NCI-H2196 treated with DMSO at 0.1 percent for 48 hours (cell line): ENCODE measurements at regions not wholly inside any gene's neighbourhood (a gene's known extent, or its start where the extent isn't known, plus 50 kb on each side); places are given as distances from the start of the nearest gene placed in this dataset.
"Not testable (repeated sequence)": the region's sequence is repeated elsewhere in the genome, so short reads cannot be mapped to it uniquely, and the experiment has no call there.

ENCODE experiments used
- DNase-seq: peaks from one replicate; lab custom pipeline; 2025; ENCODE audit not compliant: unreplicated experiment; lab: John Stamatoyannopoulos, UW

DNA sequence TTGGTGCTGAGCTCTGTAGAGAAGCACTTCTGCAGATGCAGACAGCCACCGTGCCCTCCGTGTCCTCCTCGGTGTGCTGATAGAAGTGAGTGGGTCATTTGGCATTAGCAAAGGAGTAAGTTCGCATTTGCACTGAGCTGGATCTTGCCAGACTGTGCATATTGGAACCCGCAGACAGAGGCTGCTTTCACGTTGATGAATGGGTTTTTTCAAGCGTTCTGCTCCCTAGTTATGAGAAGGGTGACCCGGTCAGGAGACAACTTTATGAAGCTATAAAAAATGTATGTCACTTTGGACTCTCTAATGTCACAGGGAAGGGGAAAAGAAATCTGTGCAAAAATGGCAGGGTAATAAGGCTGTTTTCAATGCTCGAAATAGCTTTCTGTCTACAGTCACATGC lies 739.4 kb downstream of the MCTP2 start:
- DNase-seq, result no peak

DNA sequence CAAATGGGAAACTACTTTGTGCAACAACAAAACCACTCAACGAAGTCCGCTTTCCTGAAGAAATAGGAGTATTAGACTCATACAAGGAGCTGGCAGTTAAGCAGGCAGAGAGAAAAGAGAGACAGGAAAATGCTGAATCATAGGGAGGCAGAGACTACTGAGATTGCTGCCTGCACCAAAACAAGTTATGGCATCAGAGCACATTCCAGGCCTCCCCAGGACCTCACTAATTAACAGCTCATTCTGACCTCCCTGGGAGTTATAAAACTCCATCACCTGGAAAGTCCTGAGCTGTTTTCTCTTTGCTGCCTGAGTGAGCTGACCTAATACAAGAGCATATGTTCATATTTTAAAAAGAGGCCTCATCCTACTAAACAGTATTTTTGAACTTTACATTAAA lies 741.0 kb downstream of the MCTP2 start:
- no peak for DNase-seq

DNA sequence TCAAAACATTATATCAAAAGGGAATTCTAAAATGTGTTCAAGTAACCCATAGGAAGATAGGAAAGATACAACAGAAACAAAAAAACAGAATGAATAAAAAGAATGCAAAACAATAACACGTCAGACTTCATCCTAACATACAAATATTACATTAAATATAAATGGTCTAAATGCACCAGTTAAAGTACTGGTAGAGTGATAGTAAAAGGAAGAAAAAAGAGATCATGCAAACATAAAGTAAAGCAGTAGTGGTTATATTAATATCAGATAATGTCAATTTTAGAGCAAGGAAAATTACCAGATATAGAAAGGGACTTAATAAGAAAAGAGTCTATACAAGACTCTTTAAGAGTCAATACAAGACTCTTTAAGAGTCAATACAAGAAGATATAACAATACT lies 755.7 kb downstream of the MCTP2 start:
- no peak for DNase-seq

DNA sequence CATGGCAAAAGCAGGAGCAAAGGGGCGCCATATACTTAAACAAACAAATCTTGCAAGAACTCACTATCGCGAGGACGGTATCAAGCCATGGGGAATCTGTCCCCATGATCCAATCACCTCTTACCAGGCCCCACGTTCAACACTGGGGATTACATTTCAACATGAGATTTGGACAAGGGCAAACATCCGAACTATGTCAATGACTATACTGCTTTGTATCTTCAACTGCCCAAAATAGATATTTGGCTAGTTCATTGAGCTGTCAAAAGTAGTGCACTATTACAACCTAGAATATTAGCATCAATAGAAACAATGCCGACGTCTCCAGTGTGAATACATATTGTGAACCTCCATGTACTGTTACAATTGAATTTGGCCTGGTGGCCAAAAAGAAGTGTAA lies 760.4 kb downstream of the MCTP2 start:
- no peak for DNase-seq

DNA sequence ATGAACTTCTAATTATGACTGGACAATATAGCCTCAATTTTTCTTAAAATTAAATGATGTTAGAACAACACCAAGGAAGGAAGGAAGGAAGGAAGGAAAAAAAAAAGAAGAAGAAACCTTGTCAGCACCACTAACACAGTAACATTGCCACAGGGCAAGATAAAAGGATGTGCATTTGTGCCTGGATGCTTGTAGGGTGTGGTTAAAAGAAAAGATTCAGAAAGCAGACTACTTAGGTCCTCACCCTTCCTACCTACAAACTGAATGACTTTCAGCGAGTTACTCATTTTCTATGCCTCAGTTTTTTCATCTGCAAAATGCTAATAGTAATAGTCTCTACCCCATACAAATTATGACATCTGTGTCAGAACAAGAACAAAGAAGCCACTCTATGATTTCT lies 778.3 kb downstream of the MCTP2 start:
- no peak for DNase-seq

DNA sequence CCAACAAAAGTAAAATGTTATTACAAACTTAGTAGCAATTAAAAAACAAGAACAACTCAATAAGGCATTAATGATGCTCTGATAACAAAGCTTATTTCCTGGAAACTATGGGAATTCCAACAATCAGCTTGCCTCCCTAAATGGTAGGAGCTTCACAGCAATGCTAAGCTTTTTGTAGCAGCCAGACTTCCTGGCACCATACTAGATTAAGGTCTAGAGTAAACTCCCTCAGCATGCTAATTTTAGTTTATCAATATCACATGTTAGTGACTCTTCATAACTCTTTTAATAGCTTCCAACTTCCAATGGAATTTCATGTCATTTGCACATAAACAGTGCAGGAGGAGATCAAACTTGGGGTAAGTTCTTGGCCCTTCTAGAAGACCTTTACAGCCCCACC lies 782.0 kb downstream of the MCTP2 start:
- DNase-seq, result no peak

DNA sequence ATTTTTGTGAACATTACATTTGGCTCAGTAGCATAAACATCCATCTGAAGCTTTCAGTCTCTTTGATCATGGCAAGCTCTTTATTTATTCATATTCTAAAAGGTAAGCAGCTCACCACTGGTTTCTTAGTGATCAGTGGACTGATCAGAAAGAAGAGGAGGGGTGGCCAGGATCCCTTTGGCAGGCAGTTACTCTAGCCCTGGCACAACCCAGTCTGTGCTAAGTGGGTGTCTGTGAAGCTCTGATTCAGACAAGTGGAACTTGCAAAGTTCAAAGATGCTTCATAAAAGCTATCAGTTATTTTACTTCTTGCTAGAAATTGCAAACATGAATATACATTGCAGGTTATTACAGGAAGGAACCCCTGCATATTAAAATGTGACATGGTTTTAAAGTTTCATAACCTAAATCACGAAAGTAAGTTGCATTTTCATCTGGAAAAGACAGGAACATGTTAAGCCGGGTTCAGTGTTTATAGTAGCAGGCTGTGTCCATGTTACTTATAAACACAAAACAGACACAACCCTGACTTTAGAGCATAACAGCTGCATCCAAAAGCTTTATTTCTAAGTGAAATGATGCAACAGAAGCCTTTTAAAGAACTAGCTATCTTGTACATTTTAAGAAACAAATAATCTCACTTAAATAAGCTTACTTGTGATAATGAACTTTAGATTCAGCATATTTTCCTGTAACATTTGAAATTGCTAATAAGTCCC lies 785.3 kb downstream of the MCTP2 start:
- no peak for DNase-seq

DNA sequence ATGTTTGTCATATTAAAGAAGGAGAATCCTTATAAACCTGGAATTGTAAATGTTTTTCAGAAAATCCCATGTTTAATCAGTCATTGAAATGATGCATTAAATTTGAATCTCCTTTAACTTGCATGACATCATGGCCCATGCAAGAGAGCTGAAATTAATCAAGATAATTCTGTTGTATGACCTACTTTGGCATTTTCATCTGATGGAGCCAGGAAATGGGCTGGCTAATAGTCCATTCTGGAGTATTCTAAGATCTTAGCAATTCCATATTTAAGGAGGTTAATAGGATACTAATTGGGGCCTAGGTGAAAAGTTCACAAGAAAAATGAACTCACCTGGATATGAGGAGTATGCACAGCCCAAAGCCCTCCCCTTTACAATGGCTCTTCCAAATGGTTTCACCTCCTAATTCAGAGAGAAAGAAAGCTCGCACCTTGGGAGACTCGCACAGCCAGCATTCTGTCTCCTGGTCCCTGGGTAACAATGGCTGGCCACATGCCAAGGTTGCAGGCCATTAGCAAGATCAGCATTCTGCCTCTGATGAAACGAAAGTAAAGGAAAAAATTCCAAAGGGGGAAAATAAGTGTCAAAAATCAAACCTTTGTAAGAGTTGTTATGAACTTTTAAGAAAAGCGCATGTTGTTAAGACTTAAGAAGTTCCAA lies 786.4 kb downstream of the MCTP2 start:
- no peak for DNase-seq

DNA sequence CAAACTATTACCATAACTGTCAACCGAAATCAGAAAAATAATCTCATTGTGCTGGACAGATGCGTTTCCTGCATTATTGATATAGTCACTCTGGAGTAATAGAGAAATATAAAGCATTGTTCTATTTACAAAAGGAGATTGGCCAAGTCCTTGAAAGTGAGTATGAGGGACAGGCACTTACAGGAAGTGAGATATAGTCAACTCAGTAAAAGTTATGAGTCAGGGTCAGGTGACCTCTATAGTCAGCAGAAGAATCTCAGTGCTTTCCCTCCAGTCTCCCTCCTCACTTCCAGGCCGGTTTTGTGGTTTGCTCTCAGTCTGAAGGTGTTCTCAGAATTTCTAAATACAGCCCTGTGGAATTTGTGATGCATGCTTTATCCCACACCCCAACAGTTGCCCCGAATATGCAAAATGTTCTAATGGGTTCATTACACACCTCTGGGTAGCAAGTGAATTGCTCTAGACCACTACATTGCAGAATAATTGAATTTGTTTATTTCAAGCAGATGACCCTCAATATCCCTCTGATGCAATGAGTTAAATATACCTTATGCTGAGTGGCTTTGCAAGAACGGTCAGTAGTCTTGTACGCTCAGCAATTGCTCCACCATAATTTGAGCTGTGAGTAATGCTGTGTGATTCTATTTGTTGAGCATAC lies 787.7 kb downstream of the MCTP2 start:
- DNase-seq, result no peak

DNA sequence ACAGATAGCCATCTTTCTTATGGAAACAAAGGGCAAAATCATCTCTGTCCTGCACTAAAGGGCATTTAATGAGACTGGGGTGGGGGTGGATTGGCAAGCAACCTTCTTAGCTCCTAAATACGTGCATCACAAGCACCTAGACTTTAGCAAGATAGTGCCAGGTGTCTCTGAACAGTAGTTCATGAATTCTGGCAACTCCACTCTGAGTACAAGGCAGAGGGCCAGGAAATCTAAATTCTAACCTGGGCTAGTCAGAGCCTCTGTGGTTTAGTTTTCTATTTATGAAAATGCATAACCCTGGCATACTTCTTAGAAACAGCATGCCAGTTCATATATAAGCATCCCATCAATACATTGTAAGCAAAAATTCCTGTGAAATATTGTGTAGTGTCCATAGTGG lies 788.5 kb downstream of the MCTP2 start:
- DNase-seq, result no peak

DNA sequence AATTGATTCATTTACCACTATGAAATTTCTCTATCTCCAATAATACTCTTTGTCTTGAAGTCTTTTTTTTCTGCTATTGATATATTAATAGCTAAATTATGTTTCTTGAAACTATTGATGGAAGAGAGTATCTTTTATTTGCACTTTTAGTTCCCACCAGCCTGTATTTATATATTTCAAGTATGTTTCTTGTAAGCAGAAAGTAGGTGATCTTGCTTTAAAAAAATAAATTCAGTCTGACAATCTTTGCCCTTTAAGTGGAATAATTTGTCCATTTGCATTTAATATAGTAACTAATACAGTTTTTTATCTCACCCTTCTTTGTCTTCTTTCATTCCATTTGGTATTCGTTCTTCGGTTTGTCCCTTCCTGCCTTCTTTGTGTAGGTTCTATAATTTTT lies 790.5 kb downstream of the MCTP2 start:
- no peak for DNase-seq

DNA sequence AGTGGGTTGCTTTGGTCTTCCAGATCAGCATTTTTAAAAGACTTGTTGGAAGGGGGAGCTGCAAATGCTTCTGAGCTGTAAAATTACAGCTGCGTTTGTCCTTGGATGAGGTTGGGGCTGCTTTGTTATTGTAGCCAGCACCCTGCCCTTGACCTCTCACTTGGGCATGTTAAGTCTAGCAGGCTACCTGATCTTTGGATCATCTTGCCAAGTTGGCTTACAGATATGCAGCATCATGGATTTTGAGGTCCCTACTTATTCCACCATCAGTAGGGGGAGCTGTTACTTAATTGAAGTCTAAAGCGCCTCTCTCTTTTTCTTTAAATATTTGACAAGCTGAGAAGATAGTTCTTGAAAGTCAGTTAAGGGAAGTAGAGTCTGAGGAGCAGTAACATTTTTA lies 793.0 kb downstream of the MCTP2 start:
- no peak for DNase-seq

DNA sequence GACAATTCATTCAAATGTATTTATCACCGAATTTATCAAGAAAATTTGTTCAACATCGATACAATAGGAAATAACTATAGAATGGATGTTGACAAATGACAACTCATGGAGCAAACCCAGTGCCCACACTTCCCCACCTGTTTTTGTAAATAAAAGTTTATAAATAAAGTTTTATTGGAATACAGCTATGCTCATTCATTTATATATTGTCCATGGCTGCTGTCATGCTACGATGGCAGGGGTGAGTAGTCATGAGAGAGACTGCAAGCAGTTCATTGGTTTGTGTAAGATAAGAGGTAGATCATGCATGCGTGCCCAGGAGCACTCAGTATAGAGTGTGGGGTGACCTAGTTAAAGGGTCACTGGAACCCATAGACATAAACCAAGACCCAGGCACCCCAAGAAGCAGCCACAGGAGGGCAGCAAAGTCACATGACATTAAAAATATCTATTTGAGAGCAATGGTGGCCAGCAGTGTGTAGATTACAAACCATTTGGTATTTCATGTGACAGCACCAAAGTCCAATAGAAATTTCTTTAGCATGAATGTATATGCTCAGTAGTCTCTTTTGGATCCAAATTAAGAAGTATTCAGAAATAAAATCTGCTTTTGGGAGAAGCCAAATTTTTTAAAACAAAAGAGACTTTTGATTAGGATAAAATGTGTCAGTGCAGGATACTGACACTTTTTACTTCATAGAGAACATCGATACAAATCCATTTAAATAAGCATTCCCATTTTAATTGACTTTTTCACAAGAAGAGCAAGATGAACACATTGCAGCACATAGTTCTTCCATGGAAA lies 794.8 kb downstream of the MCTP2 start:
- DNase-seq, result no peak

DNA sequence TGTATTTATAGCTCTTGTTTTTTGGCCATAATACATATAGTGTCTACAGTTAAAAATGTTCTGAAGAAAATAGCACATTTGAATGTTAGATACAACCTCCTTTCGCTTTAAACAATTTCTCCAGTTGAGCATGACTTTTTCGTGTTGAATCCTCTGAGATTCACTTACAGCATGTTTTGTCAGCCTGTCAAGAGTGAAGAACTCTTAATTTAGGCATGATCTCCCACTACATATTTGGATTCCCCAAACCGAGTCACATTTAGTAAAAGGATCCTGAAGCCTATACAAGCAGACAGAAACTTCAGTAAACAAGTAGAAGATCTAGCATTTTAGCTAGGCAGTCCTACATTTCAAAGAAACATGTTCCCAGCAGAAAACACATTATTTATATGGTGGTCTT lies 796.6 kb downstream of the MCTP2 start:
- no peak for DNase-seq

DNA sequence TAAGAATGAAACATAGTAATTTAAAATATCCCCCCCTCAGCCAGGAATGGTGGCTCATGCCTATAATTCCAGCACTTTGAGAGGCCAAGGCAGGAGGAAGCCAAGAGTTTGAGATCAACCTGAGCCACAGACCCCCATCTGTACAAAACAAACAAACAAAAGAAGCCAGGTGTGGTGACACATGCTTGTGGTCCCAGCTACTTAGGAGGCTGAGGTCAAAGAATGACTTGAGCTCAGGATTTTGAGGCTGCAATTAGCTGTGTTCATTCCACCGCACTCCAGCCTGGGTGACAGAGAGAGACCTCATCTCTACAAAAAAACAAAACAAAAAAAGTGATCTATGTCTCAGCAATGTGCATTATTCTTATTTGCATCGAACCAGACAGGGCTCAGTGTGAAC lies 800.8 kb downstream of the MCTP2 start:
- DNase-seq, result no peak

DNA sequence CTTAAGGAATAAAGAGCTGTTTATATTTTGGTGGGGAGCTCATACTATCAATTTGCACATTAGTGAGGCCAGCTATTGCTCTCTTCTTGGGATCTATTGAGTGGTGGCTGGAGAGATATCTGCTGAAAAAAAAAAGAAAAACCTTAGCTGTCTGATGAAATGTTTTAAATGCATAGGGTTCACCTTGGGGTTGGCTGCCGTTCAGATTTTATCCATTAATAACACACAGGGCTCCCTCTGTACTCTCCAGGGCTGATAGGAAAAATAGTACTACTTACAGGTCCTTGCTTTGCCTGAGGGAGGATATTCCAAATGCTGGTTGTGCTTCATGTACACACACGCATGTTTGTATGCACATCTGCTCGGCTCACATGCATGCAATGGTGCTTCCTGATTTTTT lies 803.7 kb downstream of the MCTP2 start:
- DNase-seq, result no peak

DNA sequence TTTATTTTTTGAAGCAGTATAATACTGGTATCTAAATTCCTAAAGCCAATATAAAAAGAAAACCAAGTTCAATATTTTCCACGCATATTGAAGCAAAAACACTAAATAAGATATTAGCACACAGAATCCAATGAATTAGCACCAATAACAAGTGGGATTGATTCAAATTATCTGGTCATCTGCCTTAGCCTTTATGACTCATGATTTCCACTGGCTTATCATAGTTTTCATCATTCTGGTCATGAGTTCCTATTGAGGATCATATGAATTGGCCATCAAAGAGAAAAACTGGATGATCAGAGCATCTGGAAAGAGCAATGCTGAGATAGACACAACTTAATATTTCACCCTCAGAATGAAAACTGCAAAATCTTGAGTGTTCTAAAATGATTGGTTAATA lies 809.9 kb downstream of the MCTP2 start:
- no peak for DNase-seq

DNA sequence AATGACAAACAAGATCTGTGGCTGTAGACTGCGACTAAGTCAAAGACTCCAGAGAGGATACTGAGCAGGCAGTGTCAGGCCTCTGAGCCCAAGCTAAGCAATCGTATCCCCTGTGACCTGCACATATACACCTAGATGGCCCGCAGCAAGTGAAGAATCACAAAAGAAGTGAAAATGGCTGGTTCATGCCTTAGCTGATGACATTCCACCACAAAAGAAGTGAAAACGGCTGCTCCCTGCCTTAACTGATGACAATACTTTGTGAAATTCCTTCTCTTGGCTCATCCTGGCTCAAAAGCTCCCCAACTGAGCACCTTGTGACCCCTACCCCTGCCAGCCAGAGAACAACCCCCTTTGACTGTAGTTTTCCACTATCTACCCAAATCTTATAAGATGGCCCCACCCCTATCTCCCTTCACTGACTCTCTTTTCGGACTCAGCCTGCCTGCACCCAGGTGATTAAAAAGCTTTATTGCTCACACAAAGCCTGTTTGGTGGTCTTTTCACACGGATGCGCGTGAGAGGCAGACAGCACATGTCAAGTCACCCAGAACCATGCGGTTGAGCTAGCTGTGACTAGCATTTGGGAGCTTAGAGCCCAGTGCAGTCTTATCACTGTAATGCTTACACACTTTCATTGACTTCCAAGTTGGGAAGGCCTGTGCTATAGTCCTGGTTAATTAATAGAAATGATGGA lies 812.0 kb downstream of the MCTP2 start:
- not testable (repeated sequence) for DNase-seq

DNA sequence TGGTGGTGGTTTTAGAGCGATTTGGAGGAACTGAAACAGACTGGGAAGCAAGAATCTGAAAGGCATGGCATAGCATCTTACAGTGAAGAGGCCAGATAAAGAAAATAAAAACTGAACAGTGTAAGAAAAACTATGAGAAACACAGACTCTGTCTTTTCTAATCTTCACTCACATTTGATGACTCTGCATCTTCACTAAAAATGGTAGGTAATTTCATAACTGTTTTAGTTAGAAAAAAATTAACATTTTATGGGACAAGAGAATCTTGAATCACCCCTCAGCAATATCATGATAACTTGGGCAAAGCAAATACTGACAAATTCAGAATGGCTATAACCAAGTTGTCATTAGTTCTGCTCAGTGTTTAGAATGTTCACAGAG lies 812.6 kb downstream of the MCTP2 start:
- no peak for DNase-seq

DNA sequence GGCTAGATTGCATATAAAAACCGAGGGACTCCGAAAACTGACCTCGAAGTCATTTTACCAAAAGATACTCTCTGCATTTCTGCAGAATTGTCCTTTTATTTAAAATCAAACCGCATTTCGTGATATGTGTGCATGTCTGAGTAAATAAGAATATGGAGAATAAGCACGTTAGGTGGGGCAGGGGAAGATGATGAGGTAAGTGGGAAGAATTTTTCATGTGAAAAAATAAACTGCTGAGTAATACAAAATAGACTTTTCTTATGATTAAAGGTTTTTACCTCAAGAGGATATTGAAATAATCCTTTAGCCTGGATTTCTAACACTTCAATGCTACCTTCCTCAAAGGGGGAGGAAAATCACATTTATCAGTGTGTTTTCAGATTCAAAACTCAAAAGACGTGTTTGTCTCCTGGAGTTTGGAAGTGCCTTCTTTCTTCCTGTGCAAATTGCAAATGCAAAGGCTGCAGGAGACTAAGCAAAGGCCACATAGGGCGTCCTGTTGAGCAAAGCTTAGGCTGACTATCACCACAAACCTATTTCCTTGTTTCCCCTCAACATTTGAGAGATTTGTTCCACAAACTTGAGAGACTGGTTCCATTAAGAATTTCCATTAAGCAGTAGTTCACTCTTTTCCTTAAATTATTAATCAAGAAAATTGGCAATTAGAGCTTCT lies 813.5 kb downstream of the MCTP2 start:
- no peak for DNase-seq

DNA sequence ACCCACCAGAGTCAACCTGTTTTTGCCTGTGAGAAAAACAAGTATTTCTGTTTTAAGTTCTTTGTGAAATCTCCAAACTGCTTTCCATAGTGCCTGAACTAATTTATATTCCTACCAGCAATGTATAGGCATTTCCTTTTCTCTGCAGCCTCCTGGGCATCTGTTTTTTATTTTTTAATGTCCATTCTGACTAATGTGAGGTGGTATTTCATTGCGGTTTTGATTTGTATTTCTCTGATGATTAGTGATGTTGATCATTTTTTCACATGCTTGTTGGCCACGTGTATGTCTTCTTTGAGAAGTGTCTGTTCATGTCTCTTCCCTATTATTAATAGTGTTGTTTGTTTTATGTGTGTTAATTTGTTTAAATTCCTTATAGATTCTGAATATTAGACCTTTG lies 820.5 kb downstream of the MCTP2 start:
- no peak for DNase-seq
